ENCODE measurements at regions not wholly inside any gene's neighbourhood (a gene's known extent, or its start where the extent isn't known, plus 50 kb on each side); places are given as distances from the start of the nearest gene placed in this dataset.

GRCh38 chr5:4627929-4628328 is 512.2 kb upstream of the ADAMTS16 start:
- DNase-seq (no peak), ATAC-seq (ENCODE audit: low FRiP score) (no peak)
- no peaks in the 10 kb centered on the region for H3K9me3 ChIP-seq (ENCODE audit: control insufficient read depth, low read length)
- no peaks in the 10 kb centered on the region for H3K36me3 ChIP-seq (ENCODE audit: control insufficient read depth in 1 of 2, insufficient read depth in 2 of 2, low read length in 1 of 2)
- WGBS, 2 donors: 55 to 59% methylated on average over 9 of the region's 9 CpGs
- intact Hi-C loops (cut with DNase I): no loop called here
- H3K27ac ChIP-seq (ENCODE audit: low read depth in 1 of 2, low read length in 2 of 2): no peak overlapping the region
- no peaks in the 10 kb centered on the region for H3K27me3 ChIP-seq (ENCODE audit: control insufficient read depth in 1 of 2, insufficient read depth in 2 of 2, low read length in 1 of 2)
- H3K4me3 ChIP-seq (ENCODE audit: low read length in 2 of 2): no peak overlapping the region
- H3K4me1 ChIP-seq (ENCODE audit: control insufficient read depth in 1 of 2, insufficient read depth in 2 of 2, low read length in 2 of 2): no peaks in the 10 kb centered on the region

DNA sequence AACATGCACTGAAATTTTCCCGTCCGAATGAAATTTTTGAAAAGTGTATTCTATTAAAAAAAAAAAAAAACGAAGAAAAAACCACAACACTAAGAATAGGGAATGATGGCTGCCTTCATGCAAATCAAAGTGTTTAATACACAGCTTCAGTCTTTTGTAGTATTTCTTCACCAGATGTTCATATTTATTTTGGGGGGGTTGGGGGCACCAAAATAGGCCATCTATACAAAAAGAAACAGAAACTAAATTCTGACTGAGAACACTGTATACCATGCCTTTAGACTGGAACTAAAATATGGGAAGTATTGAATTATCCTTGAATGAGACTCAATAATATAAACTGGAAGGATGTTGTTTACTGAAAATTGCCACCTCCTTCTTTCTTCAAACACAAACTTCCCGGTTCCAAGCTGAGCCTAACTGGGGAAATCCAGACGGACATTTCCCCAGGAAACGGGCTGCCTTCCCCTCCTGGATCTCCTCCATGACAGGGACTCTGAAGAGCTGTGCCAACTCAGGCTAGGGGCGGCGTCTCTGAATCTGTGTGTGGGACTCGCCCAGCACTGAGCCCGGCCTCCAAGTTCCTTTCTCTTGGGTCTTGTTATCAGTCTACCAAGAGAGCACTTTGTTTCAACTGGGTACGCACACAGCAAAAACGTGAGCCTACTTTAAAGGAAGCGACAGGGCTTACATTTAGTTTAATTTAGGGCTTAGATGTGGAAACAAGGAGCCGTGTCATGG is 511.3 kb upstream of the ADAMTS16 start:
- intact Hi-C loops (cut with DNase I): no loop called here
- Histone ChIP-seq H3K9me3 (ENCODE audit: control insufficient read depth, low read length) (no peaks in the 10 kb centered on the region), H3K4me3 (ENCODE audit: low read length in 2 of 2) (no peak overlapping the region), H3K27ac (ENCODE audit: low read depth in 1 of 2, low read length in 2 of 2) (no peak overlapping the region), H3K27me3 (ENCODE audit: control insufficient read depth in 1 of 2, insufficient read depth in 2 of 2, low read length in 1 of 2) (no peaks in the 10 kb centered on the region), H3K36me3 (ENCODE audit: control insufficient read depth in 1 of 2, insufficient read depth in 2 of 2, low read length in 1 of 2) (no peaks in the 10 kb centered on the region), H3K4me1 (ENCODE audit: control insufficient read depth in 1 of 2, insufficient read depth in 2 of 2, low read length in 2 of 2) (no peaks in the 10 kb centered on the region)
- DNase-seq (no peak), ATAC-seq (ENCODE audit: low FRiP score) (no peak)
- WGBS, 2 donors: 74 to 82% methylated on average over 14 of the region's 14 CpGs

- H3K4me3 ChIP-seq (ENCODE audit: low read length in 2 of 2): no peak overlapping the region
- no peak overlapping the region for H3K27ac ChIP-seq (ENCODE audit: low read depth in 1 of 2, low read length in 2 of 2)
- H3K9me3 ChIP-seq (ENCODE audit: control insufficient read depth, low read length): no peaks in the 10 kb centered on the region
- DNase-seq (no peak), ATAC-seq (ENCODE audit: low FRiP score) (no peak)
- WGBS, 2 donors: 80 to 83% methylated on average over 11 of the region's 11 CpGs
- no peaks in the 10 kb centered on the region for H3K36me3 ChIP-seq (ENCODE audit: control insufficient read depth in 1 of 2, insufficient read depth in 2 of 2, low read length in 1 of 2)
- intact Hi-C loops (cut with DNase I): no loop called here
- H3K4me1 ChIP-seq (ENCODE audit: control insufficient read depth in 1 of 2, insufficient read depth in 2 of 2, low read length in 2 of 2): no peaks in the 10 kb centered on the region
- no peaks in the 10 kb centered on the region for H3K27me3 ChIP-seq (ENCODE audit: control insufficient read depth in 1 of 2, insufficient read depth in 2 of 2, low read length in 1 of 2)
These were observed 510.1 kb upstream of the ADAMTS16 start for GRCh38 chr5:4630031-4630430.

GRCh38 chr5:4634342-4634741 is 505.8 kb upstream of the ADAMTS16 start:
- H3K36me3 ChIP-seq (ENCODE audit: control insufficient read depth in 1 of 2, insufficient read depth in 2 of 2, low read length in 1 of 2): no peaks in the 10 kb centered on the region
- no peak overlapping the region for H3K4me3 ChIP-seq (ENCODE audit: low read length in 2 of 2)
- ATAC-seq (ENCODE audit: low FRiP score) (no peak), DNase-seq (no peak)
- H3K4me1 ChIP-seq (ENCODE audit: control insufficient read depth in 1 of 2, insufficient read depth in 2 of 2, low read length in 2 of 2): no peaks in the 10 kb centered on the region
- WGBS, 2 donors: 49 to 52% methylated on average over 2 of the region's 2 CpGs
- H3K27me3 ChIP-seq (ENCODE audit: control insufficient read depth in 1 of 2, insufficient read depth in 2 of 2, low read length in 1 of 2): no peaks in the 10 kb centered on the region
- intact Hi-C loops (cut with DNase I): no loop called here
- H3K27ac ChIP-seq (ENCODE audit: low read depth in 1 of 2, low read length in 2 of 2): no peak overlapping the region
- H3K9me3 ChIP-seq (ENCODE audit: control insufficient read depth, low read length): peaks cover 2% of the 10 kb centered on the region

DNA sequence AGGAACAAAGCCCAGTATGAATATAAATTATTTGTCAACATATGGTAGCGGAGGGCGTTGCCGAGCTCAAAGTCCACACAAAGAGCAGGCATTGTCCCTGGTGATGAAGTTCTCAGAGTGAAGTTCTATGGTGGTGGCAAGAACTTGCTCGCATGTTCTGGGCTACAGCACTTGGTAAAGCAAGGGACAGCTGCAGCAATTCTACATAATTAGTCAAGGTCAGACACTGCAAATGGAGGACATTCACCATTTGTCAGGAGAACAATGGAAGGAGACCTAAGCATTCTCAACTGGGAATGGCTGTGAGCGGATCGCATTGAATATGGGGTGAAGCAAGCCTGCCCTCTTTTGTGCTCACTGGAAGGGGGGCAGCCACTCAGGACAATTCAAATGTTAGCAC is 503.8 kb upstream of the ADAMTS16 start:
- 85 to 86% methylated on average over 6 of the region's 6 CpGs for WGBS, 2 donors
- H3K36me3 ChIP-seq (ENCODE audit: control insufficient read depth in 1 of 2, insufficient read depth in 2 of 2, low read length in 1 of 2): no peaks in the 10 kb centered on the region
- DNase-seq (no peak), ATAC-seq (ENCODE audit: low FRiP score) (no peak)
- no peaks in the 10 kb centered on the region for H3K27me3 ChIP-seq (ENCODE audit: control insufficient read depth in 1 of 2, insufficient read depth in 2 of 2, low read length in 1 of 2)
- no peaks in the 10 kb centered on the region for H3K4me1 ChIP-seq (ENCODE audit: control insufficient read depth in 1 of 2, insufficient read depth in 2 of 2, low read length in 2 of 2)
- no peak overlapping the region for H3K27ac ChIP-seq (ENCODE audit: low read depth in 1 of 2, low read length in 2 of 2)
- peaks cover 2% of the 10 kb centered on the region for H3K9me3 ChIP-seq (ENCODE audit: control insufficient read depth, low read length)
- intact Hi-C loops (cut with DNase I): no loop called here
- no peak overlapping the region for H3K4me3 ChIP-seq (ENCODE audit: low read length in 2 of 2)

DNA sequence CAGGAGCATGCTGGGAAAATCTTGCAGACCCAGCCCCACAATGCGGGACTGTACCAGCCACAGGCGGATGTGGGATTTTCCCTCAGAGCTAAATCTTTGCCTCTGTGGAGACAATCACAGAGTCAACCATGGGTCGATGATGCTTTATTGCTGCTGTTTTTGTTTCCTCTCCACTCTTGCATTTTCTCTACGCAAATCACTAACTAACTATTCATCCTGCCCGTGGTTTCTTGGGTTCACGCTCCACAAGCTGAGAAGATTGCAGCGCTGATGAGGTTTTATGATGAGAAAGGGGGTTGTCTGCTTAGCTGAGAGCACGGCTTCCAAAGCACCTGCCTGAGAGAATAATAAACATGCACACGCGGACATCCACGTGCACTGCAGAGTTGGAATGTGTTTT is 500.2 kb upstream of the ADAMTS16 start:
- Histone ChIP-seq H3K4me3 (ENCODE audit: low read length in 2 of 2) (no peak overlapping the region), H3K27me3 (ENCODE audit: control insufficient read depth in 1 of 2, insufficient read depth in 2 of 2, low read length in 1 of 2) (no peaks in the 10 kb centered on the region), H3K27ac (ENCODE audit: low read depth in 1 of 2, low read length in 2 of 2) (no peak overlapping the region), H3K9me3 (ENCODE audit: control insufficient read depth, low read length) (peaks cover 6% of the 10 kb centered on the region), H3K4me1 (ENCODE audit: control insufficient read depth in 1 of 2, insufficient read depth in 2 of 2, low read length in 2 of 2) (no peaks in the 10 kb centered on the region), H3K36me3 (ENCODE audit: control insufficient read depth in 1 of 2, insufficient read depth in 2 of 2, low read length in 1 of 2) (no peaks in the 10 kb centered on the region)
- ATAC-seq (ENCODE audit: low FRiP score): no peak
- 51 to 63% methylated on average over 11 of the region's 11 CpGs for WGBS, 2 donors
- intact Hi-C loops (cut with DNase I): no loop called here
- no peak for DNase-seq

DNA sequence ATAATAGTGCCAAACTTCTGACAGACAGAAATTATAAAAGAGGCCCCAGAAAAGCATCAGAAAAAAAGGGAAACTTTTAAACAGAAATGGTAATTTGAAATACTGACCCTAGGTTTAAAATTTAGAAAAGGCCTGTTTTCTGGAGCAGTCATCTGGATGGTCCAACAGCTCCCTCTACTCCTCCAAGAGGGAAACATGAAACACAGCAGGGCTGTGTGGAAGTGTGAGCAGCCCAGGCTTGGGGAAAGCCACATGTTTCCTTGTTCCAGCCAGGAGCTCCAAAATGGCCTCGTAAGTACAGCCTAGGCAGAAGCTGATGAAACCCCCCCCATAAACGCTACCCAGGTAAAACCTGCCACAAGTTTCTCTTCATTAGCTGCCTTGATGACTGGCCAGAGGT is 499.3 kb upstream of the ADAMTS16 start:
- ATAC-seq (ENCODE audit: low FRiP score) (no peak), DNase-seq (no peak)
- 35 to 54% methylated on average over 2 of the region's 2 CpGs for WGBS, 2 donors
- H3K27ac ChIP-seq (ENCODE audit: low read depth in 1 of 2, low read length in 2 of 2): no peak overlapping the region
- intact Hi-C loops (cut with DNase I): no loop called here
- peaks cover 6% of the 10 kb centered on the region for H3K9me3 ChIP-seq (ENCODE audit: control insufficient read depth, low read length)
- no peak overlapping the region for H3K4me3 ChIP-seq (ENCODE audit: low read length in 2 of 2)
- H3K36me3 ChIP-seq (ENCODE audit: control insufficient read depth in 1 of 2, insufficient read depth in 2 of 2, low read length in 1 of 2): no peaks in the 10 kb centered on the region
- no peaks in the 10 kb centered on the region for H3K27me3 ChIP-seq (ENCODE audit: control insufficient read depth in 1 of 2, insufficient read depth in 2 of 2, low read length in 1 of 2)
- H3K4me1 ChIP-seq (ENCODE audit: control insufficient read depth in 1 of 2, insufficient read depth in 2 of 2, low read length in 2 of 2): no peaks in the 10 kb centered on the region

GRCh38 chr5:4642525-4642924 is 497.6 kb upstream of the ADAMTS16 start:
- Histone ChIP-seq H3K27me3 (ENCODE audit: control insufficient read depth in 1 of 2, insufficient read depth in 2 of 2, low read length in 1 of 2) (no peaks in the 10 kb centered on the region), H3K4me1 (ENCODE audit: control insufficient read depth in 1 of 2, insufficient read depth in 2 of 2, low read length in 2 of 2) (no peaks in the 10 kb centered on the region), H3K4me3 (ENCODE audit: low read length in 2 of 2) (no peak overlapping the region), H3K27ac (ENCODE audit: low read depth in 1 of 2, low read length in 2 of 2) (no peak overlapping the region), H3K36me3 (ENCODE audit: control insufficient read depth in 1 of 2, insufficient read depth in 2 of 2, low read length in 1 of 2) (no peaks in the 10 kb centered on the region), H3K9me3 (ENCODE audit: control insufficient read depth, low read length) (peaks cover 4% of the 10 kb centered on the region)
- intact Hi-C loops (cut with DNase I): no loop called here
- ATAC-seq (ENCODE audit: low FRiP score): no peak
- DNase-seq: no peak
- 92 to 93% methylated on average over 1 of the region's 1 CpG for WGBS, 2 donors

GRCh38 chr5:4643190-4643589 is 496.9 kb upstream of the ADAMTS16 start:
- Histone ChIP-seq H3K4me3 (ENCODE audit: low read length in 2 of 2) (no peak overlapping the region), H3K4me1 (ENCODE audit: control insufficient read depth in 1 of 2, insufficient read depth in 2 of 2, low read length in 2 of 2) (no peaks in the 10 kb centered on the region), H3K27ac (ENCODE audit: low read depth in 1 of 2, low read length in 2 of 2) (no peak overlapping the region), H3K9me3 (ENCODE audit: control insufficient read depth, low read length) (peaks cover 4% of the 10 kb centered on the region), H3K27me3 (ENCODE audit: control insufficient read depth in 1 of 2, insufficient read depth in 2 of 2, low read length in 1 of 2) (no peaks in the 10 kb centered on the region), H3K36me3 (ENCODE audit: control insufficient read depth in 1 of 2, insufficient read depth in 2 of 2, low read length in 1 of 2) (no peaks in the 10 kb centered on the region)
- ATAC-seq (ENCODE audit: low FRiP score) (no peak), DNase-seq (no peak)
- intact Hi-C loops (cut with DNase I): no loop called here
- WGBS, 2 donors: 94 to 96% methylated on average over 2 of the region's 2 CpGs
